HL-60 (cell line): ENCODE measurements at regions not wholly inside any gene's neighbourhood (a gene's known extent, or its start where the extent isn't known, plus 50 kb on each side); places are given as distances from the start of the nearest gene placed in this dataset.

ENCODE experiments used
- CTCF ChIP-seq: IDR thresholded peaks from one replicate; pipeline ENCODE4 v1.5.1; 2011; ENCODE audit warnings: low read length, control low read depth, inconsistent platforms; ENCODE audit not compliant: insufficient read depth
- GABPA ChIP-seq: IDR thresholded peaks from 2 replicates; pipeline ENCODE4 v1.6.1; 2012; ENCODE audit warnings: low read depth

- TF ChIP-seq CTCF (no peak), GABPA (no peak)
Measured at GRCh38 chr3:146975032-146975431, 369.9 kb upstream of the PLSCR5 start.
